Right lobe of liver (tissue), 6 donors: ENCODE measurements at regions not wholly inside any gene's neighbourhood (a gene's known extent, or its start where the extent isn't known, plus 50 kb on each side); places are given as distances from the start of the nearest gene placed in this dataset.
"Not testable (repeated sequence)": the region's sequence is repeated elsewhere in the genome, so short reads cannot be mapped to it uniquely, and the experiment has no call there.

Source experiments
- ATAC-seq, 4 donors: fragments of 200-7000 bp; cut with Tn5 transposase; one replicate each; pipeline ENCODE4 v1.9.1; 2020; ENCODE audit warnings: mild to moderate bottlenecking in 4 of 4, moderate library complexity in 4 of 4
- DNase-seq, 3 donors: peaks; one replicate each; pipeline ENCODE4 v3.0.0-alpha.2; 2020
- H3K27ac ChIP-seq, 3 donors: fragments of 200-600 bp; one replicate each; pipeline ENCODE4 v1.8.0; 2022
- H3K27me3 ChIP-seq, 2 donors: fragments of 200-600 bp; one replicate each; pipeline ENCODE4 v1.8.0; 2022
- H3K36me3 ChIP-seq, 4 donors: fragments of 200-600 bp; sonication (generic) in 1 of 4; one replicate each; pipeline versions ENCODE4 v1.5.1 to v1.8.0; 2017 to 2022; ENCODE audit warnings: control low read depth in 1 of 4
- H3K4me1 ChIP-seq, 4 donors: fragments of 200-600 bp; sonication (generic) in 1 of 4; one replicate each; pipeline versions ENCODE4 v1.5.1 to v1.8.0; 2017 to 2022; ENCODE audit warnings: control low read depth in 1 of 4
- H3K4me3 ChIP-seq, 3 donors: fragments of 200-600 bp; one replicate each; pipeline ENCODE4 v1.8.0; 2022
- H3K9me3 ChIP-seq, 4 donors: fragments of 200-600 bp; sonication (generic) in 1 of 4; one replicate each; pipeline versions ENCODE4 v1.5.1 to v1.8.0; 2017 to 2022; ENCODE audit warnings: control low read depth in 1 of 4
- CTCF ChIP-seq, 4 donors: fragments of 200-600 bp in 3 of 4; fragments of 450-650 bp in 1 of 4; IDR thresholded peaks; one replicate each; pipeline versions ENCODE4 v1.5.1 to v1.8.0; 2016 to 2022; ENCODE audit warnings: antibody characterized with exemption in 4 of 4, mild to moderate bottlenecking in 2 of 4
- POLR2A ChIP-seq: fragments of 450-650 bp; IDR thresholded peaks from one replicate; pipeline ENCODE4 v1.6.1; 2017; ENCODE audit warnings: antibody characterized with exemption, mild to moderate bottlenecking
- WGBS: methylation state at CpG from one replicate; pipeline ENCODE4 v1.1.6; 2018; ENCODE audit warnings: low coverage, low lambda C conversion rate; ENCODE audit not compliant: insufficient coverage; ENCODE audit errors: missing lambda C conversion rate; 5-methylcytosine and 5-hydroxymethylcytosine counted together
- intact Hi-C, 2 donors: fragments of 100-400 bp; cut with DNase I; formaldehyde crosslinking; loops; one replicate each; pipeline versions ENCODE4 v1.11.2 to v1.14.1; 2022
- donor health status: DM: no; HTN: yes; CAD: no.
- donor health status: DM: no; HTN: no; CAD: no.
- donor health status: DM: no; HTN: no; CAD: no.
- donor health status: DM: no; HTN: yes; CAD: no.
- donor health status: DM: no; HTN: yes; CAD: no.

- H3K4me3 ChIP-seq = no peak overlapping the region
- DNase-seq (peak in 1 of 3 donors; percentile 61), ATAC-seq (peak in 2 of 4 donors; percentile 6 to 12)
- intact Hi-C loops = no loop called here
- peaks cover 0 to 18% (median 7%) of the 10 kb centered on the region in 4 donors for H3K4me1 ChIP-seq
- H3K27me3 ChIP-seq = no peaks in the 10 kb centered on the region
- TF ChIP-seq CTCF (IDR thresholded peaks at IDR 0.05) = no peak
- TF ChIP-seq POLR2A = no peak
- H3K9me3 ChIP-seq = no peaks in the 10 kb centered on the region
- H3K36me3 ChIP-seq = no peaks in the 10 kb centered on the region
- WGBS = 47% methylated on average over 3 of the region's 21 CpGs
- no peak overlapping the region for H3K27ac ChIP-seq
Observed at GRCh38 chr16:85202631-85203461, 90.6 kb upstream of the CIBAR2 start.

GRCh38 chr16:85203462-85203813 lies 91.2 kb upstream of the CIBAR2 start:
- DNase-seq (no peak), ATAC-seq (no peak)
- no peak overlapping the region for H3K4me3 ChIP-seq
- H3K9me3 ChIP-seq = no peaks in the 10 kb centered on the region
- intact Hi-C loops = no loop called here
- H3K36me3 ChIP-seq = no peaks in the 10 kb centered on the region
- peaks cover 0 to 18% (median 7%) of the 10 kb centered on the region in 4 donors for H3K4me1 ChIP-seq
- no peaks in the 10 kb centered on the region for H3K27me3 ChIP-seq
- 80% methylated on average over 1 of the region's 5 CpGs for WGBS
- no peak overlapping the region for H3K27ac ChIP-seq
- TF ChIP-seq POLR2A = no peak
- no peak for TF ChIP-seq CTCF (IDR thresholded peaks at IDR 0.05)

GRCh38 chr16:85204242-85205010 lies 92.2 kb upstream of the CIBAR2 start:
- ATAC-seq = no peak
- 83% methylated on average over 5 of the region's 7 CpGs for WGBS
- intact Hi-C loops = no loop called here

GRCh38 chr16:85205257-85205656 lies 93.0 kb upstream of the CIBAR2 start:
- H3K4me1 ChIP-seq = peaks cover 0 to 26% (median 11%) of the 10 kb centered on the region in 4 donors
- 93% methylated on average over 3 of the region's 6 CpGs for WGBS
- H3K27me3 ChIP-seq, H3K36me3 ChIP-seq, ATAC-seq, H3K9me3 ChIP-seq, H3K4me3 ChIP-seq, H3K27ac ChIP-seq, intact Hi-C loops, DNase-seq: not testable (repeated sequence)

More at GRCh38 chr16:85204242-85205010, 92.2 kb upstream of the CIBAR2 start:
- Histone ChIP-seq H3K36me3 (no peaks in the 10 kb centered on the region), H3K9me3 (no peaks in the 10 kb centered on the region), H3K4me1 (peaks cover 0 to 23% (median 10%) of the 10 kb centered on the region in 4 donors), H3K27me3 (no peaks in the 10 kb centered on the region), H3K27ac (no peak overlapping the region), H3K4me3 (no peak overlapping the region)
- TF ChIP-seq CTCF (IDR thresholded peaks at IDR 0.05) = no peak
- TF ChIP-seq POLR2A = no peak
- no peak for DNase-seq
